SU-DHL-6 (cell line): ENCODE measurements at regions not wholly inside any gene's neighbourhood (a gene's known extent, or its start where the extent isn't known, plus 50 kb on each side); places are given as distances from the start of the nearest gene placed in this dataset.

Source experiments
- H2AFZ ChIP-seq: fragments of 200-600 bp; sonication (generic); 2 replicates; pipeline ENCODE4 v1.6.1; 2014; ENCODE audit warnings: low read depth, mild to moderate bottlenecking, moderate library complexity, mixed read lengths, antibody characterized with exemption, low read length; ENCODE audit not compliant: severe bottlenecking
- H3F3A ChIP-seq: fragments of 200-600 bp; shearing (Covaris generic); 2 replicates; pipeline ENCODE4 v1.6.0; 2016; ENCODE audit warnings: antibody characterized with exemption, mild to moderate bottlenecking; ENCODE audit not compliant: insufficient read depth
- H3K27ac ChIP-seq: fragments of 200-600 bp; sonication (generic); 2 replicates; pipeline ENCODE4 v1.5.1; 2016; ENCODE audit warnings: low read depth, mild to moderate bottlenecking, low read length, moderate library complexity, mixed read lengths
- H3K27me3 ChIP-seq: fragments of 200-600 bp; sonication (generic), shearing (Covaris generic); 2 replicates; pipeline ENCODE4 v1.6.0; 2014; ENCODE audit warnings: mild to moderate bottlenecking, low read length
- H3K36me3 ChIP-seq: fragments of 200-600 bp; sonication (generic); 2 replicates; pipeline ENCODE4 v1.6.1; 2014; ENCODE audit warnings: mild to moderate bottlenecking, low read length, mixed read lengths
- H3K4me2 ChIP-seq: fragments of 300-600, 200-600 bp; shearing (Covaris generic), sonication (generic); 2 replicates; pipeline ENCODE4 v1.6.0; 2014; ENCODE audit warnings: low read length, low read depth, mild to moderate bottlenecking; ENCODE audit not compliant: poor library complexity, severe bottlenecking
- H3K4me3 ChIP-seq: fragments of 200-600 bp; sonication (generic); 2 replicates; pipeline ENCODE4 v1.5.1; 2014; ENCODE audit warnings: antibody characterized with exemption, low read length, mild to moderate bottlenecking, mixed read lengths; ENCODE audit not compliant: insufficient read depth, poor library complexity, severe bottlenecking
- H3K79me2 ChIP-seq: fragments of 200-600 bp; sonication (generic); 2 replicates; pipeline ENCODE4 v1.6.1; 2014; ENCODE audit warnings: mild to moderate bottlenecking, low read length, moderate library complexity; ENCODE audit not compliant: insufficient read depth
- H3K9ac ChIP-seq: fragments of 200-600 bp; sonication (generic); 2 replicates; pipeline ENCODE4 v1.7.0; 2014; ENCODE audit warnings: mild to moderate bottlenecking, low read length
- H3K9me2 ChIP-seq: fragments of 200-600 bp; sonication (generic); replicated peaks from 2 replicates; pipeline ENCODE4 v1.6.1; 2014; ENCODE audit warnings: low read length; ENCODE audit not compliant: insufficient read depth
- H3K9me3 ChIP-seq: fragments of 200-600 bp; sonication (generic); 2 replicates; pipeline ENCODE4 v1.6.1; 2014; ENCODE audit warnings: low read length, mixed read lengths; ENCODE audit not compliant: insufficient read depth
- H4K20me1 ChIP-seq: fragments of 200-600 bp; sonication (generic); 2 replicates; pipeline ENCODE4 v1.6.1; 2014; ENCODE audit warnings: low read depth, mild to moderate bottlenecking, antibody characterized with exemption, low read length, moderate library complexity, mixed read lengths
- CTCF ChIP-seq: fragments of 200-600 bp; sonication (generic); IDR thresholded peaks from one replicate; pipeline ENCODE4 v1.5.1; 2017; ENCODE audit warnings: antibody characterized with exemption, mild to moderate bottlenecking, low read length, moderate library complexity; ENCODE audit not compliant: insufficient read depth, poor library complexity, severe bottlenecking
- EZH2phosphoT487 ChIP-seq: fragments of 200-600 bp; sonication (generic), shearing (Covaris generic); conservative IDR thresholded peaks from 2 replicates; pipeline ENCODE4 v1.6.1; 2018; ENCODE audit warnings: mild to moderate bottlenecking, antibody characterized with exemption, low read length, moderate library complexity, mixed read lengths

DNA sequence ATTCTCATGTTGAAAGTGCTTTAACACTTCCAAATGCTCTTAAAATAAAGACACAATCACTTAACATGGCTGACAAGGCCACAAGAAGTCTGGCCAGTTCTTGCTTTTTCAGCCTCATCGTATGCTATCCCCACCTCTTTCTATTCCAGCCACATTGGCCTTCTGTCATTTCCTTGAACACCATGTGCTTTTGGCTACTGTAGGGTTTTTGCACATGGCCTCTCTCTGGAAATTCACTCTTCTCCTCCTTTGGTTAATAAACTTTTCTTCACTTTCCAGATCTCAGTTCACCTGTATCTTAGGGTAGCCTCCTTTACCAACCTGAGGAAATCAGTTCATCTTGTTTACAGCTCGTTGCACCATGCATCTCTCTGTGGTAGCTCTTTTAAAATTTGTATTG, 450.5 kb upstream of the MEX3C start:
- Histone ChIP-seq H3K9ac (no peak overlapping the region), H3F3A (no peaks in the 10 kb centered on the region), H3K36me3 (no peaks in the 10 kb centered on the region), H3K27me3 (no peaks in the 10 kb centered on the region), H4K20me1 (no peaks in the 10 kb centered on the region), H3K9me2 (no peaks in the 10 kb centered on the region), H2AFZ (no peak overlapping the region), H3K4me3 (no peak overlapping the region), H3K79me2 (no peaks in the 10 kb centered on the region), H3K4me2 (no peak overlapping the region), H3K27ac (no peak overlapping the region), H3K9me3 (no peaks in the 10 kb centered on the region)
- no peak for TF ChIP-seq CTCF
- no peak for TF ChIP-seq EZH2phosphoT487

DNA sequence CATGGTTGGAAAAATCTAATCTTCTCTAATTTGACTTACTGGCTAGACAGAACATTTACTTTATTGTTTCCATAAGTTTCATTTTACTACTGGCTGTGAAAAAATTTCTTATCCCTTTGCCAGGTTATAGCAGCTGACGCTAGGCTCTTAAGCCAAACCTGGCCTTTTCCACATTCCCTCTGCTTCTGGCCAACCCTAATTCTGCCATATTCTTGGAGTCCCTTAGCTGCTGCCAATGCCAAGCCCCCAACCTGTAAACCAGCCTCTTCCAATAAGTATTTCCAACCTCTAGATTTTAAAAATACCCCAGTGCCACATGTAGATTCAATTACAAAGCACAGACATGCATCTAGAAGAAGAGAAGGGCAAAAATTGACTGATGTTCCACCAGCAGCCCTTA, 452.3 kb upstream of the MEX3C start:
- H3K27ac ChIP-seq, result no peak overlapping the region
- TF ChIP-seq CTCF (no peak), EZH2phosphoT487 (no peak)
- no peaks in the 10 kb centered on the region for H3K79me2 ChIP-seq
- no peak overlapping the region for H3K4me2 ChIP-seq
- H4K20me1 ChIP-seq, result no peaks in the 10 kb centered on the region
- no peaks in the 10 kb centered on the region for H3K9me2 ChIP-seq
- no peaks in the 10 kb centered on the region for H3F3A ChIP-seq
- no peaks in the 10 kb centered on the region for H3K9me3 ChIP-seq
- H3K27me3 ChIP-seq, result no peaks in the 10 kb centered on the region
- no peak overlapping the region for H3K4me3 ChIP-seq
- H3K9ac ChIP-seq, result no peak overlapping the region
- no peak overlapping the region for H2AFZ ChIP-seq
- H3K36me3 ChIP-seq, result no peaks in the 10 kb centered on the region

DNA sequence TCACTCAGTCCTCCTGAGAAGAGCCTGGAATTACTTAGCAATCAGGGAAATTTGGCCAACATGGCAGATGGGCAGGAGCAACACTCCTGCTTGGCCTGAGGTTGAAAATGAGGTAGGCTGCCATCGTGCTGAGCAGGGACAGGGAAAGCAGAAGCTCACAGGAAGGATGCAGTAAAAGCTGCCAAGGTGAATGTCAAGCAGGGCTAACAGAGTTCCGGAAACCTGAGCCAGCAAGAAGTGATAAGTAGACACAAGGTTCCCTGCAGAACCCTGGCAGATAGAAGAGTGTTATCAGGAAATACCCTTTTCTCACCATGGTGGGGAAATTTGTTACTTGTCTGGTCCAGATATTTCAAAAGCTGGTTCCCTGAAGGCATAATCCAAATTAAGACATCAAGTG, 454.3 kb upstream of the MEX3C start:
- Histone ChIP-seq H4K20me1 (no peaks in the 10 kb centered on the region), H3K79me2 (no peaks in the 10 kb centered on the region), H2AFZ (no peak overlapping the region), H3K4me3 (no peak overlapping the region), H3K27me3 (no peaks in the 10 kb centered on the region), H3K9me2 (no peaks in the 10 kb centered on the region), H3K27ac (no peak overlapping the region), H3F3A (no peaks in the 10 kb centered on the region), H3K9ac (no peak overlapping the region), H3K36me3 (no peaks in the 10 kb centered on the region), H3K4me2 (no peak overlapping the region), H3K9me3 (no peaks in the 10 kb centered on the region)
- TF ChIP-seq CTCF (no peak), EZH2phosphoT487 (no peak)
